ENCODE measurements at regions not wholly inside any gene's neighbourhood (a gene's known extent, or its start where the extent isn't known, plus 50 kb on each side); places are given as distances from the start of the nearest gene placed in this dataset.

DNA sequence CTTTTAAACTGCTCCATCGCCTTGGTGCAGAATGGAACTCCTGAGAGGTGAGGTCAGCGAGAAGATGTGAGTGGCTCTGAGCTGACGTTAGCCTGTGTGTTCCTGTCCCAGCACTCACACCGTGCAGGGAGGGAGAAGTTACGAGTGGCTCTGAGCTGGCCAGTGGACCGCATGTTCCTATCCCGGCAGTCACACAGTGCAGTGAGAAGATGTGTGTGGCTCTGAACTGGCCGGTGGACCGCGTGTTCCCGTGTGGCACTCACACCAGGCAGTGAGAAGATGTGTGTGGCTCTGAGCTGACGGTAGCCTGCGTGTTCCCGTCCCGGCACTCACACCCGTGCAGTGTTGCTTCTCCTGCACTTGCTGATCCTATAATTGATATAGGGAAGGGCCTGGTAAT is 59.9 kb downstream of the VCPKMT start:
- TF ChIP-seq, protein P1, sequence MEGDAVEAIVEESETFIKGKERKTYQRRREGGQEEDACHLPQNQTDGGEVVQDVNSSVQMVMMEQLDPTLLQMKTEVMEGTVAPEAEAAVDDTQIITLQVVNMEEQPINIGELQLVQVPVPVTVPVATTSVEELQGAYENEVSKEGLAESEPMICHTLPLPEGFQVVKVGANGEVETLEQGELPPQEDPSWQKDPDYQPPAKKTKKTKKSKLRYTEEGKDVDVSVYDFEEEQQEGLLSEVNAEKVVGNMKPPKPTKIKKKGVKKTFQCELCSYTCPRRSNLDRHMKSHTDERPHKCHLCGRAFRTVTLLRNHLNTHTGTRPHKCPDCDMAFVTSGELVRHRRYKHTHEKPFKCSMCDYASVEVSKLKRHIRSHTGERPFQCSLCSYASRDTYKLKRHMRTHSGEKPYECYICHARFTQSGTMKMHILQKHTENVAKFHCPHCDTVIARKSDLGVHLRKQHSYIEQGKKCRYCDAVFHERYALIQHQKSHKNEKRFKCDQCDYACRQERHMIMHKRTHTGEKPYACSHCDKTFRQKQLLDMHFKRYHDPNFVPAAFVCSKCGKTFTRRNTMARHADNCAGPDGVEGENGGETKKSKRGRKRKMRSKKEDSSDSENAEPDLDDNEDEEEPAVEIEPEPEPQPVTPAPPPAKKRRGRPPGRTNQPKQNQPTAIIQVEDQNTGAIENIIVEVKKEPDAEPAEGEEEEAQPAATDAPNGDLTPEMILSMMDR (IDR thresholded peaks at IDR 0.05; ENCODE audit: low read depth, low read length): no peak

DNA sequence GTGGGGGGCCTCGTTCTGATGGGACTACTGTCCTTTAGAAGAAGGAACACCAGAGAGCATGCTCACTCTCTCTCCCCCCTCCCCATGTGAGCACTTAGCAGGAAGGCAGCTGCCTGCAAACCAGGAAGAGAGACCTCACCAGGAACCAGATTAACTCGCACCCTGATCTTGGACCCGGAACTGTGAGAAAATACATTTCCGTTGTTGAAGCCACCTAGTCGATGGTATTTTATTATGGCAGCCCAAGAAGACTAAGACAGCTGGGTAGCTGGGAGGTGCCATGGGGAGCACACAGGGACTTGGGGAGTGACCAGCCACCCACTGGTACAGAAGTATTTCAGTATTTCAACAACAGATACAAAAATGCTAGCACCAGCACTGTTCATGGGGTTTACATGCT is 59.0 kb downstream of the VCPKMT start:
- TF ChIP-seq, protein P1 (IDR thresholded peaks at IDR 0.05; ENCODE audit: low read depth, low read length): no peak
- H3K4me3 ChIP-seq (ENCODE audit: low read depth, low read length): no peak overlapping the region

More for the DNA sequence above, 59.9 kb downstream of the VCPKMT start:
- H3K4me3 ChIP-seq (ENCODE audit: low read depth, low read length): no peak overlapping the region

DNA sequence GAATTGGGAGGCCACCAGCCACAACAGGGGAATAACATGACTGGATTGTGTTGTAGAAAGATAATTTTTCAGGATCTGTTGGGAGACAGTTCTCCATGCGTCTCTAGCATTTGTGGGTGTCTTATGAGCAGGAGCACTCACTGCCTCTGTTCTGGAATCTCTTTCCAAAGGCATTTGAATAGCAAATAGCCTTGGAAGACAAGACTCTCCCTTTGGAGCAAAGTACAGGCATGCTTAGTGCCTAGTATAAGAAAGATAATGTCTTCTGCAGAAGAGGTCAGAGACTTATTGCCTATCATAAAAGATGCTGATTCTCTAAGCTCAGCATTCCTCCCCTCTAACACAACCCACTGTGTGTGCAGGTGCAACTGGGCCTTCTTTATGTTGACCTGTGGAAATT is 58.3 kb downstream of the VCPKMT start:
- H3K4me3 ChIP-seq (ENCODE audit: low read depth, low read length): no peak overlapping the region

More for the DNA sequence above, 58.3 kb downstream of the VCPKMT start:
- TF ChIP-seq, protein P1 (IDR thresholded peaks at IDR 0.05; ENCODE audit: low read depth, low read length): no peak

All from WI38 (cell line).